ENCODE measurements at regions not wholly inside any gene's neighbourhood (a gene's known extent, or its start where the extent isn't known, plus 50 kb on each side); places are given as distances from the start of the nearest gene placed in this dataset.

GRCh38 chr15:52980446-52980845 lies 190.3 kb upstream of the ONECUT1 start:
- H3K36me3 ChIP-seq (ENCODE audit: insufficient read depth, low read length) = no peaks in the 10 kb centered on the region
- no peaks in the 10 kb centered on the region for H3K27me3 ChIP-seq (ENCODE audit: insufficient read depth, low read length, poor library complexity)
- no peaks in the 10 kb centered on the region for H3K9me3 ChIP-seq (ENCODE audit: insufficient read depth, low read length, severe bottlenecking)
- H3K79me2 ChIP-seq (ENCODE audit: insufficient read depth, low read length) = no peaks in the 10 kb centered on the region
- no peak overlapping the region for H2AFZ ChIP-seq (ENCODE audit: low read depth, low read length)
- ATAC-seq (ENCODE audit: insufficient read depth, low read depth) (no peak), DNase-seq (no peak)
- no peaks in the 10 kb centered on the region for H4K20me1 ChIP-seq (ENCODE audit: insufficient read depth, low read length)
- no peak overlapping the region for H3K9ac ChIP-seq (ENCODE audit: low read depth, low read length)
- TF ChIP-seq CTCF (IDR thresholded peaks at IDR 0.05; ENCODE audit: borderline replicate concordance, extremely low read depth, low read length, poor library complexity, severe bottlenecking) = no peak
- TF ChIP-seq EZH2 (IDR thresholded peaks at IDR 0.05; ENCODE audit: borderline replicate concordance, low read depth, low read length, severe bottlenecking) = no peak
- H3K4me1 ChIP-seq (ENCODE audit: insufficient read depth, low read length) = 0 out of 2 replicates have a peak, but pooled peaks cover 6% of the 10 kb centered on the region
- H3K27ac ChIP-seq (ENCODE audit: low read length) = no peak overlapping the region
- H3K4me2 ChIP-seq (ENCODE audit: insufficient read depth, low read length) = no peak overlapping the region
- H3K4me3 ChIP-seq (ENCODE audit: low read depth in 1 of 2, low read length in 2 of 2) = no peak overlapping the region

GRCh38 chr15:52976516-52977075 lies 186.5 kb upstream of the ONECUT1 start:
- Histone ChIP-seq H3K27ac (ENCODE audit: low read length) (no peak overlapping the region), H3K4me2 (ENCODE audit: insufficient read depth, low read length) (no peak overlapping the region), H3K27me3 (ENCODE audit: insufficient read depth, low read length, poor library complexity) (no peaks in the 10 kb centered on the region), H3K79me2 (ENCODE audit: insufficient read depth, low read length) (no peaks in the 10 kb centered on the region), H3K9me3 (ENCODE audit: insufficient read depth, low read length, severe bottlenecking) (no peaks in the 10 kb centered on the region), H4K20me1 (ENCODE audit: insufficient read depth, low read length) (no peaks in the 10 kb centered on the region), H3K36me3 (ENCODE audit: insufficient read depth, low read length) (no peaks in the 10 kb centered on the region), H2AFZ (ENCODE audit: low read depth, low read length) (no peak overlapping the region), H3K4me1 (ENCODE audit: insufficient read depth, low read length) (0 out of 2 replicates have a peak, but pooled peaks cover 6% of the 10 kb centered on the region), H3K9ac (ENCODE audit: low read depth, low read length) (no peak overlapping the region), H3K4me3 (ENCODE audit: low read depth in 1 of 2, low read length in 2 of 2) (no peak overlapping the region)
- ATAC-seq (ENCODE audit: insufficient read depth, low read depth) (no peak), DNase-seq (no peak)
- TF ChIP-seq EZH2 (IDR thresholded peaks at IDR 0.05; ENCODE audit: borderline replicate concordance, low read depth, low read length, severe bottlenecking) = no peak
- TF ChIP-seq CTCF (IDR thresholded peaks at IDR 0.05; ENCODE audit: borderline replicate concordance, extremely low read depth, low read length, poor library complexity, severe bottlenecking) = no peak

- no peak overlapping the region for H3K9ac ChIP-seq (ENCODE audit: low read depth, low read length)
- no peaks in the 10 kb centered on the region for H4K20me1 ChIP-seq (ENCODE audit: insufficient read depth, low read length)
- ATAC-seq (ENCODE audit: insufficient read depth, low read depth) (no peak), DNase-seq (no peak)
- no peak overlapping the region for H3K27ac ChIP-seq (ENCODE audit: low read length)
- H2AFZ ChIP-seq (ENCODE audit: low read depth, low read length) = no peak overlapping the region
- no peak overlapping the region for H3K4me3 ChIP-seq (ENCODE audit: low read depth in 1 of 2, low read length in 2 of 2)
- TF ChIP-seq CTCF (IDR thresholded peaks at IDR 0.05; ENCODE audit: borderline replicate concordance, extremely low read depth, low read length, poor library complexity, severe bottlenecking) (no peak), EZH2 (IDR thresholded peaks at IDR 0.05; ENCODE audit: borderline replicate concordance, low read depth, low read length, severe bottlenecking) (no peak)
- H3K4me2 ChIP-seq (ENCODE audit: insufficient read depth, low read length) = no peak overlapping the region
- H3K27me3 ChIP-seq (ENCODE audit: insufficient read depth, low read length, poor library complexity) = no peaks in the 10 kb centered on the region
- no peaks in the 10 kb centered on the region for H3K36me3 ChIP-seq (ENCODE audit: insufficient read depth, low read length)
- H3K79me2 ChIP-seq (ENCODE audit: insufficient read depth, low read length) = no peaks in the 10 kb centered on the region
- no peaks in the 10 kb centered on the region for H3K9me3 ChIP-seq (ENCODE audit: insufficient read depth, low read length, severe bottlenecking)
- H3K4me1 ChIP-seq (ENCODE audit: insufficient read depth, low read length) = 0 out of 2 replicates have a peak, but pooled peaks cover 2% of the 10 kb centered on the region
Measured at GRCh38 chr15:52975941-52976449, 185.9 kb upstream of the ONECUT1 start.
